Tibial nerve (tissue), 4 donors: ENCODE measurements at regions not wholly inside any gene's neighbourhood (a gene's known extent, or its start where the extent isn't known, plus 50 kb on each side); places are given as distances from the start of the nearest gene placed in this dataset.

Experiments used
- CTCF ChIP-seq, 5 experiments: fragments of 200-600 bp in 3 of 5; fragments of 450-650 bp in 2 of 5; sonication (generic) in 3 of 5; IDR thresholded peaks; one replicate each; pipeline ENCODE4 v1.5.1; 2016 to 2019; ENCODE audit warnings: antibody characterized with exemption in 5 of 5, mild to moderate bottlenecking in 3 of 5, moderate library complexity in 2 of 5
- EP300 ChIP-seq, 2 donors: sonication (generic); formaldehyde crosslinking; IDR thresholded peaks; one replicate each; pipeline ENCODE4 v1.6.1; 2017; ENCODE audit warnings: antibody characterized with exemption in 2 of 2, mild to moderate bottlenecking in 1 of 2
- POLR2A ChIP-seq, 2 donors: fragments of 450-650 bp; IDR thresholded peaks; one replicate each; pipeline ENCODE4 v1.6.1; 2017; ENCODE audit warnings: antibody characterized with exemption in 2 of 2, mild to moderate bottlenecking in 2 of 2, moderate library complexity in 2 of 2

- TF ChIP-seq CTCF (IDR thresholded peaks at IDR 0.05) (no peak), POLR2A (IDR thresholded peaks at IDR 0.05) (no peak), EP300 (IDR thresholded peaks at IDR 0.05) (no peak)
Measured at GRCh38 chr22:19612866-19613572, 88.8 kb upstream of the CLDN5 start.
